Fibroblast of lung (primary cell): ENCODE measurements at regions not wholly inside any gene's neighbourhood (a gene's known extent, or its start where the extent isn't known, plus 50 kb on each side); places are given as distances from the start of the nearest gene placed in this dataset.

Source experiments
- DNase-seq, 2 donors: peaks; one replicate each; pipeline versions ENCODE4 v3.0.0 to v3.0.0-alpha.2; 2010; ENCODE audit warnings: low read depth in 2 of 2
- H2AFZ ChIP-seq: 2 replicates; pipeline ENCODE4 v1.5.1; 2012; ENCODE audit warnings: low read length, control low read depth, inconsistent platforms
- H3K27ac ChIP-seq: 2 replicates; pipeline ENCODE4 v1.5.1; 2011; ENCODE audit warnings: low read length, control low read depth; ENCODE audit not compliant: insufficient read depth
- H3K27me3 ChIP-seq: 2 replicates; pipeline ENCODE4 v1.5.1; 2011; ENCODE audit warnings: mild to moderate bottlenecking, low read length; ENCODE audit not compliant: control insufficient read depth, insufficient read depth
- H3K36me3 ChIP-seq: 2 replicates; pipeline ENCODE4 v1.5.1; 2011; ENCODE audit warnings: low read length; ENCODE audit not compliant: control insufficient read depth, insufficient read depth
- H3K4me1 ChIP-seq: 2 replicates; pipeline ENCODE4 v1.5.1; 2011; ENCODE audit warnings: low read length; ENCODE audit not compliant: control insufficient read depth, insufficient read depth; ENCODE audit errors: extremely low read depth
- H3K4me2 ChIP-seq: 2 replicates; pipeline ENCODE4 v1.5.1; 2011; ENCODE audit warnings: low read length, control low read depth; ENCODE audit not compliant: insufficient read depth; ENCODE audit errors: extremely low read depth
- H3K4me3 ChIP-seq, 4 experiments: fragments of 200-600 bp in 1 of 4; sonication (generic) in 1 of 4; replicated peaks in 1 of 4; 2 replicates each; pipeline ENCODE4 v1.5.1; 2011 to 2016; ENCODE audit warnings: low read length in 4 of 4, low read depth in 3 of 4, mild to moderate bottlenecking in 3 of 4, control low read depth in 2 of 4, inconsistent platforms in 1 of 4, mixed read lengths in 1 of 4; ENCODE audit not compliant: insufficient read depth in 1 of 4; ENCODE audit errors: control extremely low read depth in 1 of 4
- H3K79me2 ChIP-seq: 2 replicates; pipeline ENCODE4 v1.5.1; 2012; ENCODE audit warnings: mild to moderate bottlenecking, low read length, inconsistent platforms; ENCODE audit not compliant: control insufficient read depth, insufficient read depth
- H3K9ac ChIP-seq: 2 replicates; pipeline ENCODE4 v1.5.1; 2011; ENCODE audit warnings: mild to moderate bottlenecking, low read length, control low read depth; ENCODE audit not compliant: insufficient read depth
- H3K9me3 ChIP-seq: 2 replicates; pipeline ENCODE4 v1.5.1; 2012; ENCODE audit warnings: low read depth, low read length; ENCODE audit not compliant: control insufficient read depth, insufficient read depth
- H4K20me1 ChIP-seq: 2 replicates; pipeline ENCODE4 v1.5.1; 2011; ENCODE audit warnings: low read length; ENCODE audit not compliant: control insufficient read depth, insufficient read depth; ENCODE audit errors: extremely low read depth
- EZH2 ChIP-seq: IDR thresholded peaks from 2 replicates; pipeline ENCODE4 v1.5.1; 2012; ENCODE audit warnings: low read length, control low read depth, mild to moderate bottlenecking; ENCODE audit errors: missing control alignments
- TF ChIP-seq, protein P1 (sequence below), 2 donors: IDR thresholded peaks in 1 of 2; conservative IDR thresholded peaks in 1 of 2; 1 replicate in 1 of 2; 2 replicates in 1 of 2; pipeline ENCODE4 v1.5.1; 2011 to 2012; ENCODE audit warnings: low read length in 2 of 2, control low read depth in 1 of 2, inconsistent platforms in 1 of 2, low read depth in 1 of 2, mild to moderate bottlenecking in 1 of 2

- no peak overlapping the region for H3K9ac ChIP-seq
- H3K4me3 ChIP-seq, result no peak overlapping the region
- no peaks in the 10 kb centered on the region for H4K20me1 ChIP-seq
- no peak for DNase-seq
- no peaks in the 10 kb centered on the region for H3K36me3 ChIP-seq
- no peaks in the 10 kb centered on the region for H3K27me3 ChIP-seq
- peaks cover 25% of the 10 kb centered on the region for H3K4me1 ChIP-seq
- H3K9me3 ChIP-seq, result no peaks in the 10 kb centered on the region
- H3K27ac ChIP-seq, result no peak overlapping the region
- H3K4me2 ChIP-seq, result no peak overlapping the region
- TF ChIP-seq EZH2, result no peak
- TF ChIP-seq, protein P1, sequence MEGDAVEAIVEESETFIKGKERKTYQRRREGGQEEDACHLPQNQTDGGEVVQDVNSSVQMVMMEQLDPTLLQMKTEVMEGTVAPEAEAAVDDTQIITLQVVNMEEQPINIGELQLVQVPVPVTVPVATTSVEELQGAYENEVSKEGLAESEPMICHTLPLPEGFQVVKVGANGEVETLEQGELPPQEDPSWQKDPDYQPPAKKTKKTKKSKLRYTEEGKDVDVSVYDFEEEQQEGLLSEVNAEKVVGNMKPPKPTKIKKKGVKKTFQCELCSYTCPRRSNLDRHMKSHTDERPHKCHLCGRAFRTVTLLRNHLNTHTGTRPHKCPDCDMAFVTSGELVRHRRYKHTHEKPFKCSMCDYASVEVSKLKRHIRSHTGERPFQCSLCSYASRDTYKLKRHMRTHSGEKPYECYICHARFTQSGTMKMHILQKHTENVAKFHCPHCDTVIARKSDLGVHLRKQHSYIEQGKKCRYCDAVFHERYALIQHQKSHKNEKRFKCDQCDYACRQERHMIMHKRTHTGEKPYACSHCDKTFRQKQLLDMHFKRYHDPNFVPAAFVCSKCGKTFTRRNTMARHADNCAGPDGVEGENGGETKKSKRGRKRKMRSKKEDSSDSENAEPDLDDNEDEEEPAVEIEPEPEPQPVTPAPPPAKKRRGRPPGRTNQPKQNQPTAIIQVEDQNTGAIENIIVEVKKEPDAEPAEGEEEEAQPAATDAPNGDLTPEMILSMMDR (conservative IDR thresholded peaks at IDR 0.05 in 1 of 2, IDR thresholded peaks at IDR 0.05 in 1 of 2; ENCODE audit: low read depth in 1 of 2, low read length in 2 of 2), result no peak
- H3K79me2 ChIP-seq, result peaks cover 100% of the 10 kb centered on the region
- H2AFZ ChIP-seq, result no peak overlapping the region
These were observed 84.7 kb upstream of the WNT7B start for GRCh38 chr22:46061501-46062231.

- Histone ChIP-seq H3K27me3 (no peaks in the 10 kb centered on the region), H3K9ac (no peak overlapping the region), H3K4me1 (peaks cover 26% of the 10 kb centered on the region), H4K20me1 (no peaks in the 10 kb centered on the region), H2AFZ (no peak overlapping the region), H3K4me3 (no peak overlapping the region), H3K9me3 (no peaks in the 10 kb centered on the region), H3K27ac (no peak overlapping the region), H3K4me2 (no peak overlapping the region), H3K79me2 (peaks cover 100% of the 10 kb centered on the region), H3K36me3 (no peaks in the 10 kb centered on the region)
- no peak for TF ChIP-seq EZH2
- TF ChIP-seq, protein P1 (conservative IDR thresholded peaks at IDR 0.05 in 1 of 2, IDR thresholded peaks at IDR 0.05 in 1 of 2; ENCODE audit: low read depth in 1 of 2, low read length in 2 of 2), result no peak
- DNase-seq, result peak in 1 of 2 donors; percentile 6
These were observed 85.3 kb upstream of the WNT7B start for GRCh38 chr22:46062232-46062615.

DNA sequence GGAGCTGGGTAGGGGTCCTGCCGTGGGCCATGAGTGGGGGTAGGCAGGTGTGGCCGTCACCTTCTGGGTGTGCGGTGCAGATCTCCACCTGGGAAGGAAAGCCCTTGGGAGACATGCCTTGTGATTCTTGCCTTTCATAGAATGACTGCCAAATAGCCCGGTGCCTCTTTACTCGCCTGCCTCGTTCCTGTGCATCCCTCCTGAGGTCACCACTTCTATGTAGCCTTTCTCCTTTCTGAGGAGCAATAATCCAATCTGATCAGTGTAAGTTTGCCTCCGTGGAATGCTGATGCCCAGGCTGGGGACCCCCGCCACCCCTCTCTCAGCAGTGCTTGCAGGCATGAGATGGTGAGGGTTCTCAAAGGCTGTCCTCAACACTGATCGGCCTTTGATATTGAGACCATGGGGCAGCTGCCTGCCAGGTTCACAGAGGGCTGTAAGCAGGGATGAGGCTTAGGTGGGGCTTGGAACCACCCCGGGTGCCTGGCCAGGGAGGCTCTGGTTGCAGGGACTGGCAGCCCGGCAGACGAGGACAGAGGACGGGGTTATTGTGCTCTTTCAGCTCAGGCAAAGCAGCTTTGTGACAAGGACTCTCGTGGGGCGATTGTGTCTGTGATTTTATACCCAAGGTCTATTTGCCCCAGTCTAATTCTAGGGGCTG is 86.1 kb upstream of the WNT7B start:
- DNase-seq, result peak in 1 of 2 donors; percentile 5

More for the DNA sequence above, 86.1 kb upstream of the WNT7B start:
- Histone ChIP-seq H3K27ac (peak overlapping the region; percentile 98), H3K27me3 (no peaks in the 10 kb centered on the region), H3K4me3 (no peak overlapping the region), H3K79me2 (peaks cover 100% of the 10 kb centered on the region), H3K4me1 (peaks cover 26% of the 10 kb centered on the region), H3K9me3 (no peaks in the 10 kb centered on the region), H2AFZ (no peak overlapping the region), H3K4me2 (peak overlapping the region; percentile 54), H4K20me1 (no peaks in the 10 kb centered on the region), H3K36me3 (no peaks in the 10 kb centered on the region), H3K9ac (no peak overlapping the region)
- no peak for TF ChIP-seq EZH2
- TF ChIP-seq, protein P1 (conservative IDR thresholded peaks at IDR 0.05 in 1 of 2, IDR thresholded peaks at IDR 0.05 in 1 of 2; ENCODE audit: low read depth in 1 of 2, low read length in 2 of 2), result no peak
